ENCODE measurements at regions not wholly inside any gene's neighbourhood (a gene's known extent, or its start where the extent isn't known, plus 50 kb on each side); places are given as distances from the start of the nearest gene placed in this dataset.

- TF ChIP-seq CTCF (tag by site-specific recombination; IDR thresholded peaks at IDR 0.05) (no peak), ZBTB7A (tag by site-specific recombination; IDR thresholded peaks at IDR 0.05; ENCODE audit: low read depth) (no peak), ZNF157 (tag by site-specific recombination; IDR thresholded peaks at IDR 0.05) (no peak), ZNF138 (tag by site-specific recombination; IDR thresholded peaks at IDR 0.05; ENCODE audit: borderline replicate concordance) (no peak), ZNF510 (tag by site-specific recombination; IDR thresholded peaks at IDR 0.05; ENCODE audit: insufficient replicate concordance) (no peak), ZNF302 (tag by site-specific recombination; IDR thresholded peaks at IDR 0.05; ENCODE audit: low read depth) (no peak), PBX3 (CRISPR knock-in tag; IDR thresholded peaks at IDR 0.05) (no peak), ZNF280C (tag by site-specific recombination; IDR thresholded peaks at IDR 0.05) (no peak)
These were observed 926.2 kb downstream of the VRK1 start for GRCh38 chr14:97723351-97723750.
